H1 (cell line): ENCODE measurements at regions not wholly inside any gene's neighbourhood (a gene's known extent, or its start where the extent isn't known, plus 50 kb on each side); places are given as distances from the start of the nearest gene placed in this dataset.

Experiments
- BACH1 ChIP-seq: IDR thresholded peaks from 2 replicates; pipeline ENCODE4 v1.6.1; 2012; ENCODE audit warnings: low read length, improper control_type of control experiment
- CBX5 ChIP-seq: fragments of 300-800, 300-1000 bp; sonication (generic); IDR thresholded peaks from 2 replicates; pipeline ENCODE4 v1.7.1; 2016; ENCODE audit warnings: antibody characterized with exemption, low read length, low read depth
- EP300 ChIP-seq, 2 experiments: IDR thresholded peaks; 1 replicate in 1 of 2; 2 replicates in 1 of 2; pipeline ENCODE4 v1.6.1; 2011 to 2012; ENCODE audit warnings: low read depth in 2 of 2, low read length in 2 of 2, mild to moderate bottlenecking in 2 of 2, borderline replicate concordance in 1 of 2, inconsistent platforms in 1 of 2, moderate library complexity in 1 of 2
- FOSL1 ChIP-seq: IDR thresholded peaks from 2 replicates; pipeline ENCODE4 v1.6.1; 2011; ENCODE audit warnings: mild to moderate bottlenecking, low read depth, low read length, moderate library complexity; ENCODE audit not compliant: insufficient read depth
- POU5F1 ChIP-seq: IDR thresholded peaks from 2 replicates; pipeline ENCODE4 v1.6.1; 2011; ENCODE audit warnings: low read depth, mild to moderate bottlenecking, low read length, moderate library complexity
- SIN3A ChIP-seq, 2 experiments: IDR thresholded peaks in 1 of 2; conservative IDR thresholded peaks in 1 of 2; 2 replicates each; pipeline ENCODE4 v1.6.1; 2011 to 2012; ENCODE audit warnings: low read length in 2 of 2, improper control_type of control experiment in 1 of 2, low read depth in 1 of 2, mild to moderate bottlenecking in 1 of 2
- SIX5 ChIP-seq: IDR thresholded peaks from 2 replicates; pipeline ENCODE4 v1.6.1; 2011; ENCODE audit warnings: mild to moderate bottlenecking, low read depth, low read length
- TF ChIP-seq, protein P1 (sequence below): IDR thresholded peaks from 2 replicates; pipeline ENCODE4 v1.6.1; 2012; ENCODE audit warnings: low read length, inconsistent platforms

DNA sequence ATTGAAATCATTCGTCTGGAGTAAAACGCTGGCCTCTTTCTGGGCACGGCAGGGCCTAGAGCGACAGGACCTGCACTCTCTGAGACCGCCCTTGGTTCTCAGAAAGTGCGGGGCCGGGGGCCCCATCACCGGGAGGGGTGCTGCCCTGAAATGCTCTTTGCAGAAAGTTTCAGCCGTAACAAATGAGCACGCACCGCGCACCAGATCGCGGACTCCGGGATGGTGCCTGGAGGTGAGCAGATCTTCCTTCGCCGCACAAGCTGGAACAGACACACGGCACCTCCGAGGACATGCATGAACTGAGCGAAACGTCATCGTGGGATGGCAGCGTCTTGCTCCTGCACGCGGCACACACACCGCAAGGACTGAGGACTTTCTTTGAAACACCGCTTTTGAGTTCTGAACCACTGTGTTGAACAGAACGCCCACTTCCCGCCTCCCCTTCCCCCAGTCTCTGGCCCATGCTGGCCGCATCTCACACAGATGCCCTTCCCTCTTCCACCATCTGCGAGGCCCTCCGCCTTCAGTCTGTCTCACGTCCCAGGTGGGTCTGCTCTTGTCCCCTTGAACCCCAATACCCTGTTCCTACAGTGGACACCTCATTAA, 538.7 kb upstream of the MGMT start (continued):
- no peak for TF ChIP-seq POU5F1
- no peak for TF ChIP-seq EP300 (IDR thresholded peaks at IDR 0.05; ENCODE audit: borderline replicate concordance in 1 of 2, low read depth in 2 of 2, low read length in 2 of 2)
- TF ChIP-seq CBX5, result no peak
- TF ChIP-seq SIN3A (conservative IDR thresholded peaks at IDR 0.05 in 1 of 2, IDR thresholded peaks at IDR 0.05 in 1 of 2; ENCODE audit: low read depth in 1 of 2, low read length in 2 of 2), result no peak
- TF ChIP-seq SIX5, result no peak
- no peak for TF ChIP-seq BACH1
- no peak for TF ChIP-seq FOSL1
- TF ChIP-seq, protein P1, sequence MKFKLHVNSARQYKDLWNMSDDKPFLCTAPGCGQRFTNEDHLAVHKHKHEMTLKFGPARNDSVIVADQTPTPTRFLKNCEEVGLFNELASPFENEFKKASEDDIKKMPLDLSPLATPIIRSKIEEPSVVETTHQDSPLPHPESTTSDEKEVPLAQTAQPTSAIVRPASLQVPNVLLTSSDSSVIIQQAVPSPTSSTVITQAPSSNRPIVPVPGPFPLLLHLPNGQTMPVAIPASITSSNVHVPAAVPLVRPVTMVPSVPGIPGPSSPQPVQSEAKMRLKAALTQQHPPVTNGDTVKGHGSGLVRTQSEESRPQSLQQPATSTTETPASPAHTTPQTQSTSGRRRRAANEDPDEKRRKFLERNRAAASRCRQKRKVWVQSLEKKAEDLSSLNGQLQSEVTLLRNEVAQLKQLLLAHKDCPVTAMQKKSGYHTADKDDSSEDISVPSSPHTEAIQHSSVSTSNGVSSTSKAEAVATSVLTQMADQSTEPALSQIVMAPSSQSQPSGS, result no peak
